DND-41 (cell line): ENCODE measurements at regions not wholly inside any gene's neighbourhood (a gene's known extent, or its start where the extent isn't known, plus 50 kb on each side); places are given as distances from the start of the nearest gene placed in this dataset.

Experiments used
- CTCF ChIP-seq: IDR thresholded peaks from 2 replicates; pipeline ENCODE4 v1.5.1; 2012; ENCODE audit warnings: borderline replicate concordance, low read length, moderate library complexity, mild to moderate bottlenecking; ENCODE audit not compliant: poor library complexity, severe bottlenecking; ENCODE audit errors: extremely low read depth
- EZH2 ChIP-seq: IDR thresholded peaks from 3 replicates; pipeline ENCODE4 v1.6.1; 2012; ENCODE audit warnings: borderline replicate concordance, low read depth, mild to moderate bottlenecking, moderate library complexity, low read length, inconsistent platforms; ENCODE audit not compliant: severe bottlenecking

DNA sequence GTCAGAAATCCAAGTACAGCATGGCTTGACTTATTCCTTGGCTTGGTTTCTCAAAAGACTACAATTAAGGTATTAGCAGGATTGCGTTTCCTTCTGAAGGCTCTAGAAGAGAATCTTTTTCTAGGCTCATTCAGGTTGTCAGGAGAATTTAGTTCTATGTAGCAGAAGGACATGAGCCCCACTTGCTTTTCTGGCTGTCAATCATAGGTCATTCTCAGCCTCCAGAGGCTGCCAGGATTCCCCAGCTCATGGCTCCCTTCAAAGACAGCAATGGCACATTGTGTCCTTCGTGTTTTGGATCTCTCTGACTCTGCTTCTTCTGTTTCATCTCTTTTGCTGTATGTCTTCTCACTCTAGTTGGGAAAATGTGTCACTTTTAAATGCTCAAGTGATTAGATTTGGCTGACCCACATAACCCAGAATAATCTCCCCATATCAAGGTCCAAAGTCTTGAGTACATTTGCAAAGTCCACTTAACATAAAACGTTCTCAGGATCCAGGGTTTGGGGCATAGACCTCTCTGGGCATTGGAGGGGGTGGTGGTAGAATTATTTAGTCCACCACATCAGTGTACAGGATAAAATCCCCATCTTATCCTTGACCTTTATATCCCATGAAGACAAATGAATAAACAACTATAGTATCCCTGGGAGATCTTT is 126.7 kb upstream of the BCL9 start:
- TF ChIP-seq CTCF (no peak), EZH2 (no peak)
